IPS DF 6.9 (cell line): ENCODE measurements at regions not wholly inside any gene's neighbourhood (a gene's known extent, or its start where the extent isn't known, plus 50 kb on each side); places are given as distances from the start of the nearest gene placed in this dataset.

ENCODE experiments used
- DNase-seq: peaks from one replicate; pipeline ENCODE4 v3.0.0-alpha.2; 2013; ENCODE audit warnings: low read depth, low spot score
- H3K27ac ChIP-seq: one replicate; pipeline ENCODE4 v1.5.1; 2013; ENCODE audit warnings: low read length, control low read depth
- H3K27me3 ChIP-seq: 2 replicates; pipeline ENCODE4 v1.6.1; 2013; ENCODE audit warnings: mild to moderate bottlenecking, low read length; ENCODE audit not compliant: control insufficient read depth, insufficient read depth
- H3K36me3 ChIP-seq: 2 replicates; pipeline ENCODE4 v1.6.1; 2013; ENCODE audit warnings: low read length; ENCODE audit not compliant: control insufficient read depth, insufficient read depth
- H3K4me1 ChIP-seq: 2 replicates; pipeline ENCODE4 v1.6.1; 2013; ENCODE audit warnings: low read length; ENCODE audit not compliant: control insufficient read depth, insufficient read depth
- H3K4me3 ChIP-seq: 2 replicates; pipeline ENCODE4 v1.5.1; 2013; ENCODE audit warnings: mild to moderate bottlenecking, low read length
- H3K9me3 ChIP-seq: 2 replicates; pipeline ENCODE4 v1.6.1; 2013; ENCODE audit warnings: low read length, inconsistent platforms; ENCODE audit not compliant: control insufficient read depth, insufficient read depth
- WGBS: extraction: QIAGEN DNeasy Blood & Tissue Kit; methylation state at CpG from one replicate; pipeline ENCODE4 v1.1.7; 2013; ENCODE audit warnings: mixed read lengths, missing lambda C conversion rate; ENCODE audit not compliant: insufficient read length, insufficient coverage; 5-methylcytosine and 5-hydroxymethylcytosine counted together

GRCh38 chr5:26828294-26828693 lies 210.1 kb downstream of the CDH9 start:
- no peak for DNase-seq
- Histone ChIP-seq H3K4me1 (no peaks in the 10 kb centered on the region), H3K36me3 (no peaks in the 10 kb centered on the region), H3K4me3 (no peak overlapping the region), H3K27ac (no peak overlapping the region), H3K27me3 (no peaks in the 10 kb centered on the region), H3K9me3 (no peaks in the 10 kb centered on the region)
- no CpG with 5 or more reads among the region's 1 CpG for WGBS

DNA sequence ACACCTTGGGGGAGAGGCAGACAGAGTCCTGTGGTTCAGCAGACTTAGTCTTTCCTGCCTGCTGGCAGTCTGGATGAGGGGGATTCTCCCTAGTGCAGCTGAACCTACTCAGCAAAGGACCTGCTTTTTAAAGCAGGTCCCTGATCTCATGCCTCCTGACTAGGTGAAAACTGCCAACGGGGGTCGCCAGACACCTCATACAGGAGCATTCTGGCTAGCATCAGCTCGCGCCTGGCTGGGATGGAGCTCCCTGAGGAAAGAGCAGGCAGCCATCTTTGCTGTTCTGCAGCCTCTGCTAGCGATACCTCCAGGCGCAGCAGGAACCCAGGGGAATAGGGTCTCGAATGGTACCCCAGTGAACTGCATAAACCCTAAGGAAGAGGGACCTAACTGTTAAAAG lies 225.2 kb downstream of the CDH9 start:
- no CpG with 5 or more reads among the region's 7 CpGs for WGBS
- H3K27ac ChIP-seq = no peak overlapping the region
- H3K27me3 ChIP-seq = no peaks in the 10 kb centered on the region
- no peak overlapping the region for H3K4me3 ChIP-seq
- DNase-seq = no peak
- H3K4me1 ChIP-seq = no peaks in the 10 kb centered on the region
- H3K36me3 ChIP-seq = no peaks in the 10 kb centered on the region
- H3K9me3 ChIP-seq = no peaks in the 10 kb centered on the region

- no peak for DNase-seq
- Histone ChIP-seq H3K9me3 (no peaks in the 10 kb centered on the region), H3K36me3 (no peaks in the 10 kb centered on the region), H3K27me3 (no peaks in the 10 kb centered on the region), H3K27ac (no peak overlapping the region), H3K4me3 (no peak overlapping the region), H3K4me1 (no peaks in the 10 kb centered on the region)
- no CpG with 5 or more reads among the region's 6 CpGs for WGBS
Observed at GRCh38 chr5:26812714-26813113, 225.7 kb downstream of the CDH9 start.

DNA sequence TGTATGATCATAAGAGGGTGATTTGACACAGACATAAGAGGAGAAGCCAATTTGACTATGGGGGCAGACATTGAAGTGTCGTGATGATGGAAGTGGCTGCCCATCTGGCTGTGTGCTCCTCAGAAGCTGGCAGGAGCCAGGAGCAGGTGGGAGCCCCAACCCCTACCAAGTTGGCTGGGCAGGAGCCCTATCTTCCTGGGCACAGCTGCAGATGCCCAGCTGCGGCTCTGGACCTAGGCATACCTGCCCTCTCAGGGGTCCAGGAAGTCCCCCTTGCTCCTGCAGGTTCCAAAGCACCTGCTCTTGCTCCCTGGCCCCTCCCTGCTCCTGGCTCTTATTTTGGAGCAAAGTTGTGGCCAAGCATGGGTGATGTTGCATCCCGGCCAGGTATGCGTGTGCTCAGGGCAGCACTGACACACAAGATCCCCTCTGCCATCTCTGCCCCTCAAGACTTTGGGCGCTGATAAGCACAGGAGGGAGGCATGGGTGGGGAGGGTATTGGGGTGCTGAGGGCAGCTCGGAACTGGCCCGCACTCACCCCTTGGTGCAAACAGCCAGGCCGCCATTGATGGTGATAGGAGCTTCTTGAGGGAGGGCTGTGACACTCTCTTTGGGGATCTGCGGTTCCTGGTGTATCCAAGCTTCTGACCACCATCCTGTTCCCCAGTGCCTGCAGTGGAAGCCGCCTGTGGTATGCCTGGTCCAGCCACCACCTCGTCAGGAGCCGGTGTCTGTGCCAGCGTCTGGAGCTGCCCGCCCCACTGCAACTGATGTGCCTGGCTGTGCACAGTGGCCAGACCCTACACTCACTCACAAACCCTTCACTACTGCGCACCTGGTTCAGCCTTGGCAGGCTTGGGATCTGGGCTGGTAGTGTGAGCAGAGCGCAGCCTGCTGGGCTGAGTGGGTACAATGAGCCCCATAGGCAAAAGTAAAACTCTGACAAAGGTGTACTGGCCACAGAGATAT lies 230.9 kb downstream of the CDH9 start:
- H3K9me3 ChIP-seq = no peaks in the 10 kb centered on the region
- WGBS = no CpG with 5 or more reads among the region's 16 CpGs

DNA sequence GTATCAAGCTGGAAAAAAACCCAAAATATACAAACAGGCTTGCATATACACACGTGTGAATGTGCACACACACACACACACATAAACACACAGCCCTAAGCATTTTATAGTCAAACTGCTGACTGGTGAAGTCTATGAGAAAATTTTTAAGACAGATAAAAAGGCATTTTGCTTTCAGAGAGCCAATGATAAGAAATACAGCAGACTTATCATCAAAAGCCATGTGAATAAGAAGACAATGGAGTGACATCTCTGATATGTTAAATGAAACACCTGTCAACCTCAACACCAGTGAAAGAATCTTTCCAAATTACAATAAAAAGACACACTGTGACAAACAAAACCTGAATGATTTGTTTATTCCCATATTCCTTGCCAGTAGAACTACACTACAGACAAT lies 233.3 kb downstream of the CDH9 start:
- no peaks in the 10 kb centered on the region for H3K27me3 ChIP-seq
- no peaks in the 10 kb centered on the region for H3K36me3 ChIP-seq
- no peaks in the 10 kb centered on the region for H3K4me1 ChIP-seq
- DNase-seq = no peak
- no peak overlapping the region for H3K27ac ChIP-seq
- WGBS = no CpG with 5 or more reads among the region's 1 CpG
- H3K4me3 ChIP-seq = no peak overlapping the region
- H3K9me3 ChIP-seq = no peaks in the 10 kb centered on the region

More for the DNA sequence above, 230.9 kb downstream of the CDH9 start:
- Histone ChIP-seq H3K27ac (no peak overlapping the region), H3K36me3 (no peaks in the 10 kb centered on the region), H3K27me3 (no peaks in the 10 kb centered on the region), H3K4me1 (no peaks in the 10 kb centered on the region), H3K4me3 (no peak overlapping the region)
- DNase-seq = no peak

DNA sequence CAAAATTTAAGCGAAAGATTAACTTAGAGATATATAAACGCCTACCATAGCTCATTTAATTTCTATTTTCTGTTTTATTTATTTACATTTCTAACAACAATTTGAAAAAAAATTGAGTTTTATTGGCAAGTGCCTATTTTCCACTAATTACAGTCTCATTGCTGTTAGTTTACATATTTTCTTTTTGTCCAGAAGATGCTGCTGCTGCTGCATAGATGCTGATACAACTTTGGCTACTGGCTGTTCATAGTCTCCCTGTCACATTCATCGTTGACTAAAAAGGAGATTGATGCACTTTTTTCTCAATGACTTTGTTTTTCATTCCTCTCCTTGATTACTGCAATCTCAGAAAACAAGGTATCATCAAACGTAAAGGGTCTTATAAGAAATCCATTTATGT lies 235.4 kb downstream of the CDH9 start:
- Histone ChIP-seq H3K36me3 (no peaks in the 10 kb centered on the region), H3K27ac (no peak overlapping the region), H3K27me3 (no peaks in the 10 kb centered on the region), H3K4me1 (no peaks in the 10 kb centered on the region), H3K9me3 (no peaks in the 10 kb centered on the region), H3K4me3 (no peak overlapping the region)
- no peak for DNase-seq
- no CpG with 5 or more reads among the region's 4 CpGs for WGBS

DNA sequence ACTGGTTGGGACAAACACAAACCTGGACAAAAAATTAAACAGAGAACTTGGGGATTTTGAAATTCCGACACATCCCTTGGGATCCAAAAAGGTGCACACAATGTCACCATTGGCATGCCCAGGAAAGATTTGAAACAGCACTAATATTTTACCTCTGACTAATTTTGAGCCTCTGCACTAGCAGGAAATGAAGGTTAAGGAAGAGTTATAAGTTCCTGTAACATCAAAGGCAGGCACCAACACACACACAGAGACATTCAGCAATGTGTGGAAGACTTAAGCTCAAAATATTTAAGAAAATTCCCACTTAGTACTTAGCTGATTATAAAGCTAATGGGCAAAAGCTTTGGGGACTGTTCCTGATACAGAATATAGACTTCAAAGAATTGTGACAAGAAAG lies 247.0 kb downstream of the CDH9 start:
- Histone ChIP-seq H3K36me3 (no peaks in the 10 kb centered on the region), H3K27ac (no peak overlapping the region), H3K4me1 (no peaks in the 10 kb centered on the region), H3K27me3 (no peaks in the 10 kb centered on the region), H3K9me3 (no peaks in the 10 kb centered on the region), H3K4me3 (no peak overlapping the region)
- no CpG with 5 or more reads among the region's 1 CpG for WGBS
- no peak for DNase-seq

- Histone ChIP-seq H3K27me3 (no peaks in the 10 kb centered on the region), H3K36me3 (no peaks in the 10 kb centered on the region), H3K4me3 (no peak overlapping the region), H3K27ac (no peak overlapping the region), H3K9me3 (no peaks in the 10 kb centered on the region), H3K4me1 (no peaks in the 10 kb centered on the region)
- no CpG with 5 or more reads among the region's 3 CpGs for WGBS
- DNase-seq = no peak
Observed at GRCh38 chr5:26791021-26791420, 247.4 kb downstream of the CDH9 start.

DNA sequence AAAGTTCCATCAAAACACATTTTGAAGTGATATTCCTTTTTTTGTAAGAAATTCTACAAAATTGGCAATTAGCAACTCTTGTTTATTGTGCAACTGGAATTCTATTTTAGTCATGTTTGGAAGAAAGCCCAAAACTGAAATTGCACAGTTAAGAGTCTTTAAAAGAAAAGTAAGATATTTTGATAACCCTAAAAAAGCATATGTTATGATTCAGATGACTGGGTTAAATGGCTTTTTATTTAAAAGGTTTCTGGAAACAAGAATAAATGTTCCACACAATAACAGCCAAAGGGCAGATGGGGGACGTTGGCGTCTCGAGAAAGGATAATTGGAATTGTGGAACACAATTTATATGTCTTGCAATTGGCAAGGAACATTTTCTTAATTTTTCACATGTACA lies 275.2 kb downstream of the CDH9 start:
- Histone ChIP-seq H3K4me3 (no peak overlapping the region), H3K4me1 (no peaks in the 10 kb centered on the region), H3K36me3 (no peaks in the 10 kb centered on the region), H3K9me3 (no peaks in the 10 kb centered on the region), H3K27ac (no peak overlapping the region), H3K27me3 (no peaks in the 10 kb centered on the region)
- no CpG with 5 or more reads among the region's 3 CpGs for WGBS
- DNase-seq = no peak

- Histone ChIP-seq H3K27ac (no peak overlapping the region), H3K9me3 (no peaks in the 10 kb centered on the region), H3K36me3 (no peaks in the 10 kb centered on the region), H3K27me3 (no peaks in the 10 kb centered on the region), H3K4me3 (no peak overlapping the region), H3K4me1 (no peaks in the 10 kb centered on the region)
- no peak for DNase-seq
- no CpG with 5 or more reads among the region's 4 CpGs for WGBS
Observed at GRCh38 chr5:26761446-26761845, 276.9 kb downstream of the CDH9 start.

- WGBS = 100% methylated on average over 2 of the region's 7 CpGs
- no peak for DNase-seq
- no peaks in the 10 kb centered on the region for H3K36me3 ChIP-seq
Observed at GRCh38 chr5:26761045-26761444, 277.3 kb downstream of the CDH9 start.

More at GRCh38 chr5:26761045-26761444, 277.3 kb downstream of the CDH9 start:
- Histone ChIP-seq H3K4me1 (no peaks in the 10 kb centered on the region), H3K27me3 (no peaks in the 10 kb centered on the region), H3K4me3 (no peak overlapping the region), H3K9me3 (no peaks in the 10 kb centered on the region), H3K27ac (no peak overlapping the region)
